ENCODE measurements at regions not wholly inside any gene's neighbourhood (a gene's known extent, or its start where the extent isn't known, plus 50 kb on each side); places are given as distances from the start of the nearest gene placed in this dataset.

GRCh38 chr1:112318263-112318662, 77.8 kb upstream of the CTTNBP2NL start:
- TF ChIP-seq CTCF (conservative IDR thresholded peaks at IDR 0.05) (no peak), EZH2 (IDR thresholded peaks at IDR 0.05; ENCODE audit: low read depth) (no peak)
